ENCODE measurements at regions not wholly inside any gene's neighbourhood (a gene's known extent, or its start where the extent isn't known, plus 50 kb on each side); places are given as distances from the start of the nearest gene placed in this dataset.
"Not testable (repeated sequence)": the region's sequence is repeated elsewhere in the genome, so short reads cannot be mapped to it uniquely, and the experiment has no call there.

- not testable (repeated sequence) for DNase-seq
Measured at GRCh38 chr5:99404764-99405302, 476.0 kb upstream of the CHD1 start.

GRCh38 chr5:99400571-99400970 is 471.8 kb upstream of the CHD1 start:
- DNase-seq: not testable (repeated sequence)

- peak; percentile 29 for DNase-seq
Measured at GRCh38 chr5:99398976-99399375, 470.2 kb upstream of the CHD1 start.

- peak; percentile 39 for DNase-seq
Measured at GRCh38 chr5:99386406-99387077, 457.7 kb upstream of the CHD1 start.

- peak; percentile 32 for DNase-seq
Measured at GRCh38 chr5:99379187-99379586, 450.4 kb upstream of the CHD1 start.

- peak; percentile 53 for DNase-seq
Measured at GRCh38 chr5:99378443-99378842, 449.6 kb upstream of the CHD1 start.

- peak; percentile 92 for DNase-seq
Measured at GRCh38 chr5:99369797-99370593, 441.2 kb upstream of the CHD1 start.

GRCh38 chr5:99368726-99369125 is 439.9 kb upstream of the CHD1 start:
- DNase-seq: peak; percentile 79

GRCh38 chr5:99355881-99356280 is 427.1 kb upstream of the CHD1 start:
- DNase-seq: no peak

GRCh38 chr5:99349787-99350186 is 421.0 kb upstream of the CHD1 start:
- peak; percentile 89 for DNase-seq

GRCh38 chr5:99348597-99348996 is 419.8 kb upstream of the CHD1 start:
- no peak for DNase-seq

GRCh38 chr5:99339758-99340157 is 411.0 kb upstream of the CHD1 start:
- DNase-seq: not testable (repeated sequence)

GRCh38 chr5:99334936-99335335 is 406.1 kb upstream of the CHD1 start:
- peak; percentile 15 for DNase-seq

- DNase-seq: peak; percentile 72
Measured at GRCh38 chr5:99331061-99331460, 402.3 kb upstream of the CHD1 start.

GRCh38 chr5:99320436-99320835 is 391.6 kb upstream of the CHD1 start:
- peak; percentile 87 for DNase-seq

- peak; percentile 62 for DNase-seq
Measured at GRCh38 chr5:99317136-99317535, 388.3 kb upstream of the CHD1 start.

GRCh38 chr5:99316484-99316883 is 387.7 kb upstream of the CHD1 start:
- no peak for DNase-seq

- no peak for DNase-seq
Measured at GRCh38 chr5:99315413-99316183, 386.8 kb upstream of the CHD1 start.

- DNase-seq: no peak
Measured at GRCh38 chr5:99314721-99315120, 385.9 kb upstream of the CHD1 start.

- no peak for DNase-seq
Measured at GRCh38 chr5:99308131-99308530, 379.3 kb upstream of the CHD1 start.

GRCh38 chr5:99305045-99305580 is 376.3 kb upstream of the CHD1 start:
- peak; percentile 51 for DNase-seq

- DNase-seq: peak; percentile 81
Measured at GRCh38 chr5:99285606-99286005, 356.8 kb upstream of the CHD1 start.

GRCh38 chr5:99275128-99275527 is 346.3 kb upstream of the CHD1 start:
- no peak for DNase-seq

Data from NCI-H69 (cell line).